ENCODE measurements at regions not wholly inside any gene's neighbourhood (a gene's known extent, or its start where the extent isn't known, plus 50 kb on each side); places are given as distances from the start of the nearest gene placed in this dataset.
"Not testable (repeated sequence)": the region's sequence is repeated elsewhere in the genome, so short reads cannot be mapped to it uniquely, and the experiment has no call there.

DNA sequence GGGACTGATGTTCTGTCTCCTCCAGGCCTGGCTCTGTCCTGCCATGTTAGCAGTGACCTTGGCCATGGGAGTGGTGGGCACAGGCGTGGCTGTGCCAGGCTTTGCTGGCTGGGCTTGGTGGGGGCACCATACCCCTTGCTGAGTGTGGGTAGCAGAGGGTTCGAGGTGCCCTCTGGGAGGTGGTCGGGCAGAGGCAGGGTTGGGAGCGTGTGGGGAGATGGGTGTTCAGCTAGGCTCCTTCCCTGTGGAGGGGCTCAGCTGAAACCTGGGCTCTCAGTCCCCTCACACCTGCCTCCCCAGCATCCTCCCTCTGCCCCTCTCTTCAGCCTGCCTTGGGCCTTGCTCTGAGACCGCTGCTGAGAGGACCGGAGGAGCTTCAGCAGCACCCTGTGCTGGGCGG lies 109.6 kb downstream of the TMEM121 start:
- H3K56ac ChIP-seq (replicated peaks; ENCODE audit: insufficient read length, low read depth, low read length); H3K27me3 ChIP-seq (replicated peaks in 1 of 4; ENCODE audit: control insufficient read depth in 3 of 4, extremely low read depth in 1 of 4, insufficient read depth in 3 of 4, low read length in 3 of 4); H3K18ac ChIP-seq (ENCODE audit: extremely low read depth, low read length); H2BK20ac ChIP-seq (ENCODE audit: low read length); H3K14ac ChIP-seq (ENCODE audit: insufficient read length); H4K8ac ChIP-seq (ENCODE audit: extremely low read depth, insufficient read depth, low read length); H3K79me1 ChIP-seq (ENCODE audit: low read depth, low read length); H2BK120ac ChIP-seq (replicated peaks; ENCODE audit: low read depth, low read length); H2AFZ ChIP-seq (ENCODE audit: low read length); POLR2A ChIA-PET (ENCODE audit: partially characterized antibody); H2BK15ac ChIP-seq (ENCODE audit: low read length); H3K23ac ChIP-seq (ENCODE audit: insufficient read length); H3K4me3 ChIP-seq (ENCODE audit: extremely low read depth in 1 of 4, insufficient read depth in 2 of 4, low read depth in 3 of 4, low read length in 4 of 4); H3K36me3 ChIP-seq (ENCODE audit: control insufficient read depth in 2 of 4, insufficient read depth in 4 of 4, low read length in 3 of 4); H3K9ac ChIP-seq (replicated peaks in 1 of 4; ENCODE audit: extremely low read depth in 1 of 4, low read depth in 3 of 4, low read length in 3 of 4); H2BK12ac ChIP-seq (ENCODE audit: low read depth, low read length); H3K4me1 ChIP-seq (replicated peaks in 1 of 4; ENCODE audit: control insufficient read depth in 3 of 4, insufficient read depth in 4 of 4, low read length in 3 of 4); H4K91ac ChIP-seq (replicated peaks; ENCODE audit: insufficient read length, low read length); H2AK5ac ChIP-seq (ENCODE audit: low read depth, low read length); FAIRE-seq; H3K4ac ChIP-seq (replicated peaks; ENCODE audit: insufficient read length, low read depth, low read length); H3K23me2 ChIP-seq (ENCODE audit: low read depth, low read length); H3K4me2 ChIP-seq (ENCODE audit: insufficient read depth in 1 of 2, low read depth in 2 of 2, low read length in 2 of 2); CTCF ChIA-PET (ENCODE audit: partially characterized antibody); H4K20me1 ChIP-seq (replicated peaks in 1 of 2; ENCODE audit: control insufficient read depth in 1 of 2, insufficient read depth in 2 of 2, low read length in 2 of 2); H4K5ac ChIP-seq (ENCODE audit: insufficient read length, low read depth, low read length); H3K27ac ChIP-seq (ENCODE audit: low read depth, low read length); H2BK5ac ChIP-seq (ENCODE audit: low read depth, low read length); DNase-seq (ENCODE audit: low read depth in 1 of 2, low spot score in 2 of 2); H3K79me2 ChIP-seq (ENCODE audit: control insufficient read depth in 1 of 2, insufficient read depth in 2 of 2, low read length in 2 of 2): not testable (repeated sequence)
- peaks cover 21 to 66% of the 10 kb centered on the region in 2 experiments; a peak in 3 of 4 replicates for H3K9me3 ChIP-seq (ENCODE audit: insufficient read depth in 2 of 2, low read depth in 1 of 2, low read length in 1 of 2)
- no CpG with 5 or more reads among the region's 7 CpGs for WGBS, 2 experiments (ENCODE audit: extremely low coverage in 1 of 2, insufficient coverage in 1 of 2, insufficient read length in 1 of 2, insufficient replicate concordance in 2 of 2, low coverage in 1 of 2, low lambda C conversion rate in 2 of 2, missing lambda C conversion rate in 1 of 2)

All from H1 (cell line).